Gastroesophageal sphincter (tissue), 4 donors: ENCODE measurements at regions not wholly inside any gene's neighbourhood (a gene's known extent, or its start where the extent isn't known, plus 50 kb on each side); places are given as distances from the start of the nearest gene placed in this dataset.

Experiments used
- ATAC-seq: fragments of 150-250 bp; one replicate; pipeline ENCODE4 v1.9.1; 2016; ENCODE audit warnings: mild to moderate bottlenecking, moderate library complexity
- H3K27ac ChIP-seq, 4 donors: fragments of 200-600 bp; sonication (generic) in 3 of 4; 1 replicate in 3 of 4; 2 replicates in 1 of 4; pipeline ENCODE4 v1.5.1; 2016 to 2019
- H3K27me3 ChIP-seq: fragments of 200-600 bp; sonication (generic); one replicate; pipeline ENCODE4 v1.5.1; 2019
- H3K36me3 ChIP-seq, 2 donors: fragments of 200-600 bp; sonication (generic); one replicate each; pipeline ENCODE4 v1.5.1; 2019; ENCODE audit warnings: control low read depth in 1 of 2
- H3K4me1 ChIP-seq, 3 donors: fragments of 200-600 bp; sonication (generic); 1 replicate in 2 of 3; 2 replicates in 1 of 3; pipeline ENCODE4 v1.5.1; 2016 to 2019; ENCODE audit warnings: control low read depth in 2 of 3
- H3K4me3 ChIP-seq, 2 donors: fragments of 200-600 bp; sonication (generic); one replicate each; pipeline ENCODE4 v1.5.1; 2019; ENCODE audit warnings: mild to moderate bottlenecking in 1 of 2, moderate library complexity in 1 of 2
- H3K9me3 ChIP-seq, 3 donors: fragments of 200-600 bp; sonication (generic); one replicate each; pipeline ENCODE4 v1.5.1; 2017 to 2019; ENCODE audit warnings: control low read depth in 2 of 3
- CTCF ChIP-seq, 4 experiments: fragments of 200-600 bp in 2 of 4; fragments of 450-650 bp in 2 of 4; sonication (generic) in 1 of 4; IDR thresholded peaks; one replicate each; pipeline ENCODE4 v1.5.1; 2017 to 2019; ENCODE audit warnings: antibody characterized with exemption in 4 of 4, mild to moderate bottlenecking in 2 of 4, moderate library complexity in 2 of 4
- EP300 ChIP-seq: sonication (generic); formaldehyde crosslinking; IDR thresholded peaks from one replicate; pipeline ENCODE4 v1.6.1; 2017; ENCODE audit warnings: antibody characterized with exemption, mild to moderate bottlenecking
- POLR2A ChIP-seq, 2 donors: fragments of 450-650 bp; IDR thresholded peaks; one replicate each; pipeline ENCODE4 v1.6.1; 2017; ENCODE audit warnings: antibody characterized with exemption in 2 of 2, mild to moderate bottlenecking in 2 of 2, moderate library complexity in 1 of 2
- POLR2AphosphoS5 ChIP-seq: sonication (generic); formaldehyde crosslinking; IDR thresholded peaks from one replicate; pipeline ENCODE4 v1.6.1; 2017; ENCODE audit warnings: antibody characterized with exemption
- WGBS, 2 donors: methylation state at CpG; one replicate each; pipeline ENCODE4 v1.1.5; 2018; ENCODE audit warnings: low coverage in 1 of 2; 5-methylcytosine and 5-hydroxymethylcytosine counted together

DNA sequence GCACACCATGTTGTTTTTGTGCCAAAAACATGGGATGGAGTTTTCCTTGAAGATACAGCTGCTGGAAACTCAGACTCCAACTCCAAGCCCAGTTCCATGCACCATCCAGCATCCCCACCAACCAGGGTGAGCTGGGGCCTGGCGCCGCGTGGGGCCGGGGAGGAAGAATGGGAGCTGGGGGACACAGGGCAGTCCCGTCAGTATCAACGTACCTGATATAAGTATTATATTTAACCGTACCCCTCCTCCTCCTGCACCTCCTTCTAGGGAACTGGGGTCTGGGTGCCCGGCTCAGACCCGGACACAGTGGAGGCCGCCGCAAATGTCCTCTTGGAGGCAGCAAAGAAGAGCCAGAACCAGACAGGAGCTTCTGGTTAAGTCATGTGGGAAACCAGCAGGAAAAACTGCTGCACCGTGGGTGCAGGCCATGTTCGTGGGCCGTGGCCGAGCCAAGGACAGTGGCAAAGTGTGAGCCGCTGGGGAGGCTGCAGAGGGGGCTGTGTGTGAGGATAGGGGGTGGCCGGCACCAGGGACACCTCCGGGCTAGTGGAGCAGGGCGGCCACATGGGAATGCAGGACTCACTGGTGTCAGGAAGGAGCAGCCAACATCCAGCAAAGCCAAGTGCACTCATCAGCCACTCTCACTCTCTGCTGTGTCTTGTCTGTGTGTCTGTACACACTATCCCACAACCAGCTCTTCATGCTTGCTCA, 112.6 kb downstream of the TMEM18 start:
- peaks cover 45% of the 10 kb centered on the region for H3K27me3 ChIP-seq
- no peak overlapping the region for H3K27ac ChIP-seq
- no peak for TF ChIP-seq EP300
- no peak for TF ChIP-seq POLR2AphosphoS5
- TF ChIP-seq POLR2A (IDR thresholded peaks at IDR 0.05): no peak
- no peak for TF ChIP-seq CTCF (IDR thresholded peaks at IDR 0.05)
- no peaks in the 10 kb centered on the region for H3K4me1 ChIP-seq
- 64 to 80% methylated on average over 1 to 4 of the region's 19 CpGs for WGBS, 2 donors
- no peak overlapping the region for H3K4me3 ChIP-seq
- no peaks in the 10 kb centered on the region for H3K36me3 ChIP-seq
- no peak for ATAC-seq
- H3K9me3 ChIP-seq: no peaks in the 10 kb centered on the region

- TF ChIP-seq POLR2A (IDR thresholded peaks at IDR 0.05) (no peak), EP300 (no peak), POLR2AphosphoS5 (no peak), CTCF (IDR thresholded peaks at IDR 0.05) (no peak)
- ATAC-seq: no peak
- no peaks in the 10 kb centered on the region for H3K36me3 ChIP-seq
- peaks cover 49% of the 10 kb centered on the region for H3K27me3 ChIP-seq
- H3K9me3 ChIP-seq: no peaks in the 10 kb centered on the region
- no peak overlapping the region for H3K4me3 ChIP-seq
- WGBS, 2 donors: 73% methylated on average over 4 of the region's 10 CpGs; no CpG with 5 or more reads in 1 of the 2 donors
- H3K4me1 ChIP-seq: no peaks in the 10 kb centered on the region
- H3K27ac ChIP-seq: no peak overlapping the region
Observed at GRCh38 chr2:563512-563911, 113.7 kb downstream of the TMEM18 start.

GRCh38 chr2:562391-563364, 114.5 kb downstream of the TMEM18 start:
- TF ChIP-seq POLR2A (IDR thresholded peaks at IDR 0.05): no peak
- TF ChIP-seq EP300: no peak
- no peak for TF ChIP-seq POLR2AphosphoS5
- no peak for TF ChIP-seq CTCF (IDR thresholded peaks at IDR 0.05)
- Histone ChIP-seq H3K27ac (no peak overlapping the region), H3K9me3 (no peaks in the 10 kb centered on the region), H3K4me3 (no peak overlapping the region), H3K36me3 (no peaks in the 10 kb centered on the region), H3K4me1 (no peaks in the 10 kb centered on the region), H3K27me3 (peaks cover 49% of the 10 kb centered on the region)
- no peak for ATAC-seq
- 51 to 72% methylated on average over 4 of the region's 33 CpGs for WGBS, 2 donors

- H3K9me3 ChIP-seq: no peaks in the 10 kb centered on the region
- 69 to 70% methylated on average over 6 to 13 of the region's 14 CpGs for WGBS, 2 donors
- H3K4me1 ChIP-seq: no peaks in the 10 kb centered on the region
- peaks cover 36% of the 10 kb centered on the region for H3K27me3 ChIP-seq
- TF ChIP-seq CTCF (IDR thresholded peaks at IDR 0.05) (no peak), POLR2AphosphoS5 (no peak), POLR2A (IDR thresholded peaks at IDR 0.05) (no peak), EP300 (no peak)
- no peaks in the 10 kb centered on the region for H3K36me3 ChIP-seq
- H3K27ac ChIP-seq: no peak overlapping the region
- ATAC-seq: no peak
- no peak overlapping the region for H3K4me3 ChIP-seq
Observed at GRCh38 chr2:558879-559278, 118.3 kb downstream of the TMEM18 start.
